ENCODE measurements at regions not wholly inside any gene's neighbourhood (a gene's known extent, or its start where the extent isn't known, plus 50 kb on each side); places are given as distances from the start of the nearest gene placed in this dataset.
"Not testable (repeated sequence)": the region's sequence is repeated elsewhere in the genome, so short reads cannot be mapped to it uniquely, and the experiment has no call there.

- TF ChIP-seq CTCF (IDR thresholded peaks at IDR 0.05), result no peak
- H3K4me3 ChIP-seq, result no peak overlapping the region
- no peak for DNase-seq (ENCODE audit: low spot score)
- H3K27ac ChIP-seq, result no peak overlapping the region
Observed at GRCh38 chr13:94800423-94800822, 88.1 kb upstream of the SOX21 start.

- no peak overlapping the region for H3K4me3 ChIP-seq
- no peak for DNase-seq (ENCODE audit: low spot score)
- no peak for TF ChIP-seq CTCF (IDR thresholded peaks at IDR 0.05)
Observed at GRCh38 chr13:94799299-94799698, 87.0 kb upstream of the SOX21 start.

GRCh38 chr13:94798738-94799137 is 86.4 kb upstream of the SOX21 start:
- Histone ChIP-seq H3K27ac (no peak overlapping the region), H3K4me3 (no peak overlapping the region)
- no peak for TF ChIP-seq CTCF (IDR thresholded peaks at IDR 0.05)
- DNase-seq (ENCODE audit: low spot score), result no peak

More at GRCh38 chr13:94799299-94799698, 87.0 kb upstream of the SOX21 start:
- H3K27ac ChIP-seq, result no peak overlapping the region

GRCh38 chr13:94795292-94795691 is 82.9 kb upstream of the SOX21 start:
- H3K27ac ChIP-seq, result no peak overlapping the region
- no peak for TF ChIP-seq CTCF (IDR thresholded peaks at IDR 0.05)
- H3K4me3 ChIP-seq, result no peak overlapping the region
- no peak for DNase-seq (ENCODE audit: low spot score)

GRCh38 chr13:94786246-94786645 is 73.9 kb upstream of the SOX21 start:
- not testable (repeated sequence) for H3K4me3 ChIP-seq; H3K27ac ChIP-seq; DNase-seq (ENCODE audit: low spot score)

DNA sequence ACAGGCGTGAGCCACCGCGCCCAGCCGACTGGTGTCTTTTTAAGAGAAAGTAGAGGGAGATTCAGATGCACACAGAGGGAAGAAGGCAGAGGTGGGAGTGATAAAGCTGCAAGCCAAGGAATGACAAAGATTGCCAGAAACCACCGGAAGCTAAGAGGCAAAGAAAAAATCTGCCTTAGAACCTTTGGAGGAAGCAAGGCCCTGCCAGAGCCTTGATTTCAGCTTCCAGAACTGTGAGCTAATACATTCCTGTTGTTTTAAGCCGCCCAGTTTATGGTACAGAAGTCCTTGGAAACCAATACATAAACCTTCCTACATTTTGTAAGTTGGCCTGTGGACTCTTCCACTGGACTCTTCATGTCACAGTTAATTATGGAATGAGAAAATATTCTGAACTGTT is 71.7 kb upstream of the SOX21 start:
- DNase-seq (ENCODE audit: low spot score), result no peak
- H3K4me3 ChIP-seq, result no peak overlapping the region
- no peak for TF ChIP-seq CTCF (IDR thresholded peaks at IDR 0.05)
- H3K27ac ChIP-seq, result no peak overlapping the region

GRCh38 chr13:94783489-94783888 is 71.1 kb upstream of the SOX21 start:
- no peak for TF ChIP-seq CTCF (IDR thresholded peaks at IDR 0.05)
- no peak for DNase-seq (ENCODE audit: low spot score)
- no peak overlapping the region for H3K27ac ChIP-seq
- H3K4me3 ChIP-seq, result no peak overlapping the region

DNA sequence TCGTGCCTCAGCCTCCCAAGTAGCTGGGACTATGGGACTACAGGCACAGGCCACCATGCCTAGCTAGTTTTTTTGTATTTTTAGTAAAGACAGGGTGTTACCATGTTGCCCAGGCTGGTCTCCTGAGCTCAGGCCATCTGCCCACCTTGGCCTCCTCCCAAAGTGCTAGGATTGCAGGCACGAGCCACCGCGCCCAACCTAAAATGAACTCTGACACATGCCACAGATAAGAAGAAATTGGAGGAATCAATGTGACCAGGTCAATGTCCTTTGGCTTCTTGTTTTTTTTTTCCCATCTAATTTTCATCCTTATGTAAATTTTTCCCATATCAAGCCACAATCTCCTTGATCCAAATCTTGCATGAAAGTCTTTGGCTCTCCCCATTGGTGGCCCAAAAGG is 68.1 kb upstream of the SOX21 start:
- no peak overlapping the region for H3K27ac ChIP-seq
- H3K4me3 ChIP-seq, result no peak overlapping the region
- TF ChIP-seq CTCF (IDR thresholded peaks at IDR 0.05), result no peak
- no peak for DNase-seq (ENCODE audit: low spot score)
